ENCODE measurements at regions not wholly inside any gene's neighbourhood (a gene's known extent, or its start where the extent isn't known, plus 50 kb on each side); places are given as distances from the start of the nearest gene placed in this dataset.
"Not testable (repeated sequence)": the region's sequence is repeated elsewhere in the genome, so short reads cannot be mapped to it uniquely, and the experiment has no call there.

DNA sequence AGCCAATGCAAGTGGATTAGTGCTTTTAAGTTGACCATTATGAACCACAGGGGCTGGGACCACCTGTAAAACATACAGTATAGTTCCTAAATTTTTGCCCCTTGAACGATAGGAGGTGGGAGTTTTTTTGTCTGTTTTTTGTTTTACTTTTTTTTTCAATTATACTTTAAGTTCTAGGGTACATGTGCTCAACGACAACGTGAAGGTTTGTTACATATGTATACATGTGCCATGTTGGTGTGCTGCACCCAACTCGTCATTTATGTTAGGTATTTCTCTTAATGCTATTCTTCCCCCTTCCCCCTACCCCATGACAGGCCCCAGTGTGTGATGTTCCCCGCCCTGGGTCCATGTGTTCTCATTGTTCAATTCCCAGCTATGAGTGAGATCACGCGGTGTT is 1797.9 kb upstream of the PIK3C3 start:
- Mint-ChIP-seq H3K36me3 (ENCODE audit: insufficient read depth, unreplicated experiment) (no peaks in the 10 kb centered on the region), H3K4me3 (ENCODE audit: unreplicated experiment) (no peak overlapping the region), H3K4me1 (ENCODE audit: insufficient read depth, unreplicated experiment) (peaks cover 17% of the 10 kb centered on the region), H3K9me3 (ENCODE audit: unreplicated experiment) (no peaks in the 10 kb centered on the region), H3K27me3 (ENCODE audit: insufficient read depth, unreplicated experiment) (no peaks in the 10 kb centered on the region), H3K27ac (ENCODE audit: low read depth, unreplicated experiment) (no peak overlapping the region)
- intact Hi-C loops (cut with micrococcal nuclease) = loop anchor here (10.0 kb wide), 2 partner anchors 582 to 1218 kb away; no protein-coding TSS in a partner anchor
- no peak for DNase-seq (ENCODE audit: unreplicated experiment)
- ChIA-PET CTCF (interaction anchor here (0.7 kb wide), 1 partner anchor 819 kb away, joined by 3 read pairs; no protein-coding TSS in a partner anchor), POLR2A (no interaction called here)
- BruUV-seq (replicated peaks) = no TSS peak
- TF ChIP-seq, protein P1, sequence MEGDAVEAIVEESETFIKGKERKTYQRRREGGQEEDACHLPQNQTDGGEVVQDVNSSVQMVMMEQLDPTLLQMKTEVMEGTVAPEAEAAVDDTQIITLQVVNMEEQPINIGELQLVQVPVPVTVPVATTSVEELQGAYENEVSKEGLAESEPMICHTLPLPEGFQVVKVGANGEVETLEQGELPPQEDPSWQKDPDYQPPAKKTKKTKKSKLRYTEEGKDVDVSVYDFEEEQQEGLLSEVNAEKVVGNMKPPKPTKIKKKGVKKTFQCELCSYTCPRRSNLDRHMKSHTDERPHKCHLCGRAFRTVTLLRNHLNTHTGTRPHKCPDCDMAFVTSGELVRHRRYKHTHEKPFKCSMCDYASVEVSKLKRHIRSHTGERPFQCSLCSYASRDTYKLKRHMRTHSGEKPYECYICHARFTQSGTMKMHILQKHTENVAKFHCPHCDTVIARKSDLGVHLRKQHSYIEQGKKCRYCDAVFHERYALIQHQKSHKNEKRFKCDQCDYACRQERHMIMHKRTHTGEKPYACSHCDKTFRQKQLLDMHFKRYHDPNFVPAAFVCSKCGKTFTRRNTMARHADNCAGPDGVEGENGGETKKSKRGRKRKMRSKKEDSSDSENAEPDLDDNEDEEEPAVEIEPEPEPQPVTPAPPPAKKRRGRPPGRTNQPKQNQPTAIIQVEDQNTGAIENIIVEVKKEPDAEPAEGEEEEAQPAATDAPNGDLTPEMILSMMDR (IDR thresholded peaks at IDR 0.05; ENCODE audit: unreplicated experiment) = no peak

DNA sequence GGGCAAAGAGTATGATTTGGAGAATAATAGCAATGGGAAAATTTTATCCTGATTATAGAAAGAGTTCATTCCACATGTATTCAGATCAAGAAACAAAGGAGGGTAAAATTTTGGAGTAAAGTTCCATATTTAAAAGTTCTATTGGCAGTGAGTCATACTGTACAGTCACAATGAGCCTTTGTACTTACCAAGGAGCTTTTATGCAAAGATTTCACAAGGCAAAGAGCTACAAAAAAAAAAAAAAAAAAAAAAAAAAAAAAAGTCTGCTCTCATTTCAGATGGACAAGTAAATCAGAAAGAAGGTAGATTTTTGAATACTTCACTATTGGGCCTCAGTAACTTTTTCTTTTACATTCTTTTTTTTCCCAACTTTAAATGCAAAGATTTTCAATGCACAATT is 1802.2 kb upstream of the PIK3C3 start:
- TF ChIP-seq, protein P1 (IDR thresholded peaks at IDR 0.05; ENCODE audit: unreplicated experiment) = no peak
- CTCF ChIA-PET = no interaction called here
- POLR2A ChIA-PET = interaction anchor here (0.6 to 0.7 kb wide), 3 partner anchors 58 to 194 kb away, joined by 3 read pairs; no protein-coding TSS in a partner anchor
- no TSS peak for BruUV-seq (replicated peaks)
- H3K36me3 Mint-ChIP-seq (ENCODE audit: insufficient read depth, unreplicated experiment) = no peaks in the 10 kb centered on the region
- no peak overlapping the region for H3K27ac Mint-ChIP-seq (ENCODE audit: low read depth, unreplicated experiment)
- DNase-seq (ENCODE audit: unreplicated experiment) = peak; percentile 24
- H3K4me3 Mint-ChIP-seq (ENCODE audit: unreplicated experiment) = no peak overlapping the region
- no peaks in the 10 kb centered on the region for H3K27me3 Mint-ChIP-seq (ENCODE audit: insufficient read depth, unreplicated experiment)
- H3K9me3 Mint-ChIP-seq (ENCODE audit: unreplicated experiment) = no peaks in the 10 kb centered on the region
- intact Hi-C loops (cut with micrococcal nuclease) = loop anchor here (10.0 kb wide), 2 partner anchors 578 to 1222 kb away; no protein-coding TSS in a partner anchor
- H3K4me1 Mint-ChIP-seq (ENCODE audit: insufficient read depth, unreplicated experiment) = peaks cover 9% of the 10 kb centered on the region

DNA sequence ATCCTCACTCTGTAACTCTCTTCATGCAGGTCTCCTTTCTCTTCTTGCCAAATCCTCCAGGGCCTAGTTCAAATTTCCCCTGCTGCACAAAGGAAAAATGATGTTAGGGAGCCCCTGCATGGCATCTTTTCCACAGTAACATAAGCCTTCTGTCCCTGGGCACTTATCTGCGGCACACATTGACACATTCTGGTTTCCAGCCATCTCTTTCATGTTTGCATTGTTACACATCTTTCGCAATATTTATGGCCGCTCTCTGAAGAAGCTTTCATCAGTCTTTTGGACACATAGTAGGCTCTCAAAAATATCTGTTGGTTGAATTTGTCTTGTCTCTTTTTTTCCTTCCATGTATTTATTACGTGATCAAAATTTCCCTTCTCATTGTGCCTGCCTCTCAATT is 1806.1 kb upstream of the PIK3C3 start:
- H3K4me3 Mint-ChIP-seq (ENCODE audit: unreplicated experiment) = no peak overlapping the region

DNA sequence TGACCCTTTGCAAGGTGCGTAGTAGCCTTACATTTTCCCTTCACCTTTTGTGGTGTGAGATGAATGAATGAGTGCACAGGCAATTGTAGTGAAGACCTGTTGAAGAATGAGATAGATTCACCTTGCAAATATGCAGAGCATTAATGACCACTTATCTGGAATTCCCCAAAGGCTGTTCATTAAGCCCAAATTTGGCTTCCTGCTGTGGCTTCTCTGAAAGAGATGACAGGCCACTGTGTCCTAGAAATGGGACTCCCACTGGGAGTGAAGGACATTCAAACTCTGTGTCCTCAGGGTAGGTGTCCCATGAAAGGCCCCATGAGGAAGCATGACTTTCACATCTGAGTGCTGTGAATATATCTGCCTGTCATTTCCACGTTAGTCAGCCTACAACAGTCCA is 1821.8 kb upstream of the PIK3C3 start:
- TF ChIP-seq, protein P1 (IDR thresholded peaks at IDR 0.05; ENCODE audit: unreplicated experiment) = no peak
- CTCF ChIA-PET = no interaction called here
- no peaks in the 10 kb centered on the region for H3K4me1 Mint-ChIP-seq (ENCODE audit: insufficient read depth, unreplicated experiment)
- H3K36me3 Mint-ChIP-seq (ENCODE audit: insufficient read depth, unreplicated experiment) = no peaks in the 10 kb centered on the region
- intact Hi-C loops (cut with micrococcal nuclease) = no loop called here
- H3K27ac Mint-ChIP-seq (ENCODE audit: low read depth, unreplicated experiment) = no peak overlapping the region
- BruUV-seq (replicated peaks) = no TSS peak
- POLR2A ChIA-PET = no interaction called here
- DNase-seq (ENCODE audit: unreplicated experiment) = no peak
- H3K27me3 Mint-ChIP-seq (ENCODE audit: insufficient read depth, unreplicated experiment) = no peaks in the 10 kb centered on the region
- no peak overlapping the region for H3K4me3 Mint-ChIP-seq (ENCODE audit: unreplicated experiment)
- no peaks in the 10 kb centered on the region for H3K9me3 Mint-ChIP-seq (ENCODE audit: unreplicated experiment)

More for the DNA sequence above, 1806.1 kb upstream of the PIK3C3 start:
- intact Hi-C loops (cut with micrococcal nuclease) = no loop called here
- peaks cover 9% of the 10 kb centered on the region for H3K4me1 Mint-ChIP-seq (ENCODE audit: insufficient read depth, unreplicated experiment)
- CTCF ChIA-PET = interaction anchor here (2.2 kb wide), 1 partner anchor 308 kb away, joined by 4 read pairs; no protein-coding TSS in a partner anchor
- BruUV-seq (replicated peaks) = no TSS peak
- POLR2A ChIA-PET = no interaction called here
- no peaks in the 10 kb centered on the region for H3K9me3 Mint-ChIP-seq (ENCODE audit: unreplicated experiment)
- TF ChIP-seq, protein P1 (IDR thresholded peaks at IDR 0.05; ENCODE audit: unreplicated experiment) = no peak
- no peak overlapping the region for H3K27ac Mint-ChIP-seq (ENCODE audit: low read depth, unreplicated experiment)
- H3K27me3 Mint-ChIP-seq (ENCODE audit: insufficient read depth, unreplicated experiment) = no peaks in the 10 kb centered on the region
- H3K36me3 Mint-ChIP-seq (ENCODE audit: insufficient read depth, unreplicated experiment) = no peaks in the 10 kb centered on the region
- no peak for DNase-seq (ENCODE audit: unreplicated experiment)

DNA sequence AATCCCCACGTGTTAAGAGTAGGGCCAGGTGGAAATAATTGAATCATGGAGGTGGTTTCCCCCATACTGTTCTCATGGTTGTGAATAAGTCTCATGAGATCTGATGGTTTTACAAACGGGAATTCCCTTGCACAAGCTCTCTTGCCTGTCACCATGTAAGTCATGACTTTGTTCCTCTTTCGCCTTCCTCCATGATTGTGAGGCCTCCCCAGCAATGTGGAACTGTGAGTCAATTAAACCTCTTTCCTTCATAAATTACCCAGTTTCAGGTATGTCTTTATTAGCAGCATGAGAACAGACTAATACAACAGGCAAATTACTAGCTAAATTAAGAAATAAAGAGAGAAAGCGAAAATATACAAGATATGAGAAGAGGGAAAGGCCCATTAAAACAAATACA is 1822.6 kb upstream of the PIK3C3 start:
- H3K27ac Mint-ChIP-seq (ENCODE audit: low read depth, unreplicated experiment); H3K27me3 Mint-ChIP-seq (ENCODE audit: insufficient read depth, unreplicated experiment); CTCF ChIA-PET; POLR2A ChIA-PET; BruUV-seq (replicated peaks); H3K9me3 Mint-ChIP-seq (ENCODE audit: unreplicated experiment); intact Hi-C loops (cut with micrococcal nuclease); H3K4me3 Mint-ChIP-seq (ENCODE audit: unreplicated experiment); H3K36me3 Mint-ChIP-seq (ENCODE audit: insufficient read depth, unreplicated experiment); DNase-seq (ENCODE audit: unreplicated experiment); H3K4me1 Mint-ChIP-seq (ENCODE audit: insufficient read depth, unreplicated experiment): not testable (repeated sequence)

All from MCF 10A (cell line).